K562 (cell line): ENCODE measurements at regions not wholly inside any gene's neighbourhood (a gene's known extent, or its start where the extent isn't known, plus 50 kb on each side); places are given as distances from the start of the nearest gene placed in this dataset.
A peak's percentile ranks its signal among the peaks of the same experiment; 100 is the strongest.
"Not testable (repeated sequence)": the region's sequence is repeated elsewhere in the genome, so short reads cannot be mapped to it uniquely, and the experiment has no call there.

Experiments used
- ATAC-seq: fragments of 200-7000 bp; cut with Tn5 transposase; 3 replicates; pipeline ENCODE4 v1.9.1; 2020; ENCODE audit warnings: moderate library complexity
- BruUV-seq: library from RNA; stranded (reverse); fragments of 400-500 nt; replicated peaks from 2 replicates; lab custom pipeline; 2021; lab: Mats Ljungman, UMichigan
- CTCF ChIA-PET: fragments of 300-600 bp; formaldehyde crosslinking; extraction: SDS; loops from one replicate; lab custom pipeline; 2021; ENCODE audit warnings: low intra/inter-chr PET ratio; lab: Yijun Ruan, JAX
- POLR2A ChIA-PET: fragments of 300-600, 350-650 bp; sonication (Branson Sonifier 250); formaldehyde crosslinking; extraction: SDS; loops from one replicate; lab custom pipeline; 2021; ENCODE audit warnings: antibody characterized with exemption, inconsistent platforms; lab: Yijun Ruan, JAX
- DNase-seq, 4 experiments: peaks; one replicate each; pipeline versions ENCODE4 v3.0.0 to v3.0.0-alpha.2; 2011 to 2018; ENCODE audit warnings: low spot score in 3 of 4, mixed read lengths in 3 of 4; ENCODE audit errors: extremely low read depth in 1 of 4
- FAIRE-seq: peaks from 2 replicates; lab custom pipeline; 2011; peaks lifted over from hg19 to GRCh38; lab: Jason Lieb, UNC
- H2AFZ ChIP-seq: 2 replicates; pipeline ENCODE4 v1.6.0; 2011; ENCODE audit warnings: low read depth, low read length, control low read depth, inconsistent platforms
- H3K27ac ChIP-seq: fragments of 200-600 bp; 3 replicates; pipeline ENCODE4 v1.8.0; 2011; ENCODE audit warnings: low read depth, mild to moderate bottlenecking, control low read depth, inconsistent platforms, low read length, moderate library complexity, mixed read lengths; ENCODE audit errors: extremely low read depth
- H3K27me3 ChIP-seq, 2 experiments: fragments of 300-600 bp in 1 of 2; 2 replicates in 1 of 2; 3 replicates in 1 of 2; pipeline versions ENCODE4 v1.6.0 to v1.8.0; 2011; ENCODE audit warnings: inconsistent platforms in 2 of 2, low read length in 2 of 2, mild to moderate bottlenecking in 1 of 2, mixed read lengths in 1 of 2, moderate library complexity in 1 of 2; ENCODE audit not compliant: control insufficient read depth in 2 of 2, insufficient read depth in 2 of 2
- H3K36me3 ChIP-seq: fragments of 300-600 bp; 3 replicates; pipeline ENCODE4 v1.8.0; 2011; ENCODE audit warnings: mild to moderate bottlenecking, low read length, inconsistent platforms; ENCODE audit not compliant: control insufficient read depth, insufficient read depth
- H3K4me1 ChIP-seq, 2 experiments: fragments of 200-600 bp in 1 of 2; replicated peaks in 1 of 2; 2 replicates in 1 of 2; 3 replicates in 1 of 2; pipeline versions ENCODE4 v1.5.1 to v1.8.0; 2011; ENCODE audit warnings: inconsistent platforms in 2 of 2, low read length in 2 of 2, mild to moderate bottlenecking in 1 of 2, mixed read lengths in 1 of 2, moderate library complexity in 1 of 2; ENCODE audit not compliant: control insufficient read depth in 2 of 2, insufficient read depth in 2 of 2
- H3K4me2 ChIP-seq: 2 replicates; pipeline ENCODE4 v1.6.1; 2011; ENCODE audit warnings: low read length, control low read depth, inconsistent platforms, mixed read lengths; ENCODE audit not compliant: insufficient read depth
- H3K4me3 ChIP-seq: fragments of 200-600 bp; sonication (generic), shearing (Covaris generic); 2 replicates; pipeline ENCODE4 v1.5.1; 2016; ENCODE audit warnings: control low read depth, inconsistent platforms
- H3K79me2 ChIP-seq: fragments of 200-600 bp; 3 replicates; pipeline ENCODE4 v1.8.0; 2011; ENCODE audit warnings: low read length, inconsistent platforms; ENCODE audit not compliant: control insufficient read depth, insufficient read depth
- H3K9ac ChIP-seq, 2 experiments: 2 replicates each; pipeline versions ENCODE4 v1.6.0 to v1.6.1; 2011; ENCODE audit warnings: low read depth in 2 of 2, low read length in 2 of 2, control low read depth in 1 of 2, inconsistent platforms in 1 of 2, mild to moderate bottlenecking in 1 of 2, mixed read lengths in 1 of 2; ENCODE audit not compliant: insufficient read depth in 1 of 2
- H3K9me1 ChIP-seq: one replicate; pipeline ENCODE4 v1.6.0; 2011; ENCODE audit warnings: inconsistent platforms, mild to moderate bottlenecking, low read length, moderate library complexity; ENCODE audit not compliant: control insufficient read depth, insufficient read depth
- H3K9me3 ChIP-seq: replicated peaks from 2 replicates; pipeline ENCODE4 v1.5.1; 2011; ENCODE audit warnings: low read depth, low read length, inconsistent platforms; ENCODE audit not compliant: control insufficient read depth, insufficient read depth
- H4K20me1 ChIP-seq: replicated peaks from 2 replicates; pipeline ENCODE4 v1.6.1; 2011; ENCODE audit warnings: low read length, inconsistent platforms, mixed read lengths; ENCODE audit not compliant: control insufficient read depth, insufficient read depth
- BCOR ChIP-seq: fragments of 450-650 bp; IDR thresholded peaks from 2 replicates; pipeline ENCODE4 v1.6.1; 2016
- CBFA2T2 ChIP-seq: fragments of 450-650 bp; conservative IDR thresholded peaks from 2 replicates; pipeline ENCODE4 v1.6.1; 2017; ENCODE audit warnings: mild to moderate bottlenecking
- ETV6 ChIP-seq, 3 experiments: fragments of 150-350 bp in 1 of 3; sonication (generic) in 1 of 3; formaldehyde crosslinking in 1 of 3; IDR thresholded peaks; 2 replicates each; pipeline versions ENCODE4 v1.6.1 to v1.8.0; 2014 to 2022; ENCODE audit warnings: borderline replicate concordance in 2 of 3, low read depth in 2 of 3, antibody characterized with exemption in 1 of 3, low read length in 1 of 3, mild to moderate bottlenecking in 1 of 3, missing genetic modification reagents in 1 of 3
- MAFG ChIP-seq: fragments of 450-650 bp; conservative IDR thresholded peaks from 2 replicates; pipeline ENCODE4 v1.6.1; 2016; ENCODE audit warnings: missing genetic modification characterization, missing compliant biosample characterization
- NFRKB ChIP-seq: fragments of 450-650 bp; IDR thresholded peaks from 2 replicates; pipeline ENCODE4 v1.6.1; 2016; ENCODE audit warnings: low read depth
- NUFIP1 ChIP-seq: fragments of 450-650 bp; IDR thresholded peaks from 2 replicates; pipeline ENCODE4 v1.6.1; 2018; ENCODE audit not compliant: partially characterized antibody
- PHF8 ChIP-seq: fragments of 200-600 bp; sonication (generic); IDR thresholded peaks from 2 replicates; pipeline ENCODE4 v1.6.1; 2012; ENCODE audit warnings: mixed run types, mild to moderate bottlenecking, inconsistent platforms, low read length, moderate library complexity, borderline replicate concordance
- TAL1 ChIP-seq: fragments of 450-650 bp; IDR thresholded peaks from 2 replicates; pipeline ENCODE4 v1.6.1; 2016; ENCODE audit warnings: mild to moderate bottlenecking
- UBTF ChIP-seq, 2 experiments: IDR thresholded peaks; 2 replicates each; pipeline ENCODE4 v1.6.1; 2012; ENCODE audit warnings: improper control_type of control experiment in 2 of 2, low read depth in 2 of 2, low read length in 2 of 2, borderline replicate concordance in 1 of 2
- ZNF274 ChIP-seq: IDR thresholded peaks from 2 replicates; pipeline ENCODE4 v1.6.1; 2011; ENCODE audit warnings: low read depth, mild to moderate bottlenecking, low read length, moderate library complexity, borderline replicate concordance
- ZNF589 ChIP-seq: fragments of 200-800 bp; sonication (Bioruptor generic); IDR thresholded peaks from 2 replicates; pipeline ENCODE4 v1.6.1; 2016; ENCODE audit warnings: low read depth, missing genetic modification characterization, missing compliant biosample characterization
- WGBS: fragments of 100-300 bp; shearing (Covaris generic); methylation state at CpG from one replicate; pipeline ENCODE4 v1.1.6; 2016; ENCODE audit warnings: low coverage, mixed read lengths; ENCODE audit not compliant: insufficient coverage; ENCODE audit errors: missing lambda C conversion rate; 5-methylcytosine and 5-hydroxymethylcytosine counted together
- in situ Hi-C: fragments of 300-500 bp; cut with MboI; formaldehyde crosslinking; loops from 4 replicates; pipeline ENCODE4 v1.15.0; 2018; ENCODE audit warnings: inconsistent platforms, mixed read lengths
- intact Hi-C: fragments of 100-400 bp; cut with micrococcal nuclease; formaldehyde crosslinking; loops from 2 replicates; pipeline ENCODE4 v1.14.2; 2022
- TF ChIP-seq, protein P1 (sequence below), 2 experiments: fragments of 450-650 bp; IDR thresholded peaks; 2 replicates each; pipeline ENCODE4 v1.6.1; 2018; ENCODE audit warnings: mild to moderate bottlenecking in 2 of 2, low read depth in 1 of 2; ENCODE audit not compliant: partially characterized antibody in 2 of 2

DNA sequence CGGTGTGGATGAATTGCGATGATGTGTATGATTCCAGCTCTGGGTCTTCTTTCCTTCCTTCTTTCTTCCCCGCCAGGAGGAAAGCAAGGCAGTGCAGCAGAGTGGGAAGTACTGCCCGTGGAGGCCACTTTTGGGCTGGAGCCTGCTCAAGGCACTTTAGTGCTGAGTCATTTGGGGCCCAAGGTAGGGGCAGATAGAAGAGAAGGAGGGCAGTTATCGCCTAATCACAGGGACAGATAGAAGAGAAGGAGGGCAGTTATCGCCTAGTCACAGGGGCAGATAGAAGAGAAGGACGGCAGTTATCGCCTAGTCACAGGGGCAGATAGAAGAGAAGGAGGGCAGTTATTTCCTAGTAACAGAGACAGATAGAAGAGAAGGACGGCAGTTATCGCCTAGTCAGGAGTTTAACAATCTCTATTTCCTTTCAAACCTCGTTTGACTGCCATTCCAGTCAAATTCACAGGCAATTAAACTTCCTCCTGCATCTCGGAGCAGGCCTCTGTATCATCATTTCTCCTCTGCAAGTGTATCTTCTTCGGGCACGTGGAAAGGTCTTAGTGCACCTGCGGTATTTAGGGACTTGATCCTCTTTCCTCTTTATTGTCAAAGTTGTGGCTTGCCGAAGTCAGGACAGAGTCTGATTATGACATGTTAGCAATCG, 5277.5 kb upstream of the TPTE start:
- Histone ChIP-seq H3K4me2 (peak overlapping the region; percentile 71), H3K79me2 (peaks cover 50% of the 10 kb centered on the region), H2AFZ (0 out of 2 replicates have a peak overlapping the region, but pooled peaks have one; percentile 26), H3K36me3 (peaks cover 13% of the 10 kb centered on the region), H3K27ac (peak overlapping the region; percentile 81), H3K9ac (peak overlapping the region; percentile 53 to 66), H3K4me3 (peak overlapping the region; percentile 41), H3K4me1 (peaks cover 0 to 15% of the 10 kb centered on the region in 2 experiments; a peak in 4 of 5 replicates)
- CTCF ChIA-PET; POLR2A ChIA-PET; H3K27me3 ChIP-seq; FAIRE-seq; H3K9me1 ChIP-seq; H4K20me1 ChIP-seq; BruUV-seq; H3K9me3 ChIP-seq; in situ Hi-C loops; intact Hi-C loops; TF ChIP-seq ETV6 (CRISPR knock-in tag; IDR thresholded peaks at IDR 0.05; ENCODE audit: borderline replicate concordance): not testable (repeated sequence)
- ATAC-seq (peak; percentile 99), DNase-seq (peak; percentile 57 to 86 (median 64))
- under 1% methylated on average over 13 of the region's 17 CpGs for WGBS
- peak; percentile 93 for TF ChIP-seq MAFG (tag)
- TF ChIP-seq CBFA2T2 = peak; percentile 84
- TF ChIP-seq UBTF (IDR thresholded peaks at IDR 0.05; ENCODE audit: borderline replicate concordance in 1 of 2, low read depth in 2 of 2, low read length in 2 of 2) = 0 out of 4 replicates have a peak, but pooled peaks of 1 of the 2 experiments have one; percentile 40
- TF ChIP-seq, protein P1, sequence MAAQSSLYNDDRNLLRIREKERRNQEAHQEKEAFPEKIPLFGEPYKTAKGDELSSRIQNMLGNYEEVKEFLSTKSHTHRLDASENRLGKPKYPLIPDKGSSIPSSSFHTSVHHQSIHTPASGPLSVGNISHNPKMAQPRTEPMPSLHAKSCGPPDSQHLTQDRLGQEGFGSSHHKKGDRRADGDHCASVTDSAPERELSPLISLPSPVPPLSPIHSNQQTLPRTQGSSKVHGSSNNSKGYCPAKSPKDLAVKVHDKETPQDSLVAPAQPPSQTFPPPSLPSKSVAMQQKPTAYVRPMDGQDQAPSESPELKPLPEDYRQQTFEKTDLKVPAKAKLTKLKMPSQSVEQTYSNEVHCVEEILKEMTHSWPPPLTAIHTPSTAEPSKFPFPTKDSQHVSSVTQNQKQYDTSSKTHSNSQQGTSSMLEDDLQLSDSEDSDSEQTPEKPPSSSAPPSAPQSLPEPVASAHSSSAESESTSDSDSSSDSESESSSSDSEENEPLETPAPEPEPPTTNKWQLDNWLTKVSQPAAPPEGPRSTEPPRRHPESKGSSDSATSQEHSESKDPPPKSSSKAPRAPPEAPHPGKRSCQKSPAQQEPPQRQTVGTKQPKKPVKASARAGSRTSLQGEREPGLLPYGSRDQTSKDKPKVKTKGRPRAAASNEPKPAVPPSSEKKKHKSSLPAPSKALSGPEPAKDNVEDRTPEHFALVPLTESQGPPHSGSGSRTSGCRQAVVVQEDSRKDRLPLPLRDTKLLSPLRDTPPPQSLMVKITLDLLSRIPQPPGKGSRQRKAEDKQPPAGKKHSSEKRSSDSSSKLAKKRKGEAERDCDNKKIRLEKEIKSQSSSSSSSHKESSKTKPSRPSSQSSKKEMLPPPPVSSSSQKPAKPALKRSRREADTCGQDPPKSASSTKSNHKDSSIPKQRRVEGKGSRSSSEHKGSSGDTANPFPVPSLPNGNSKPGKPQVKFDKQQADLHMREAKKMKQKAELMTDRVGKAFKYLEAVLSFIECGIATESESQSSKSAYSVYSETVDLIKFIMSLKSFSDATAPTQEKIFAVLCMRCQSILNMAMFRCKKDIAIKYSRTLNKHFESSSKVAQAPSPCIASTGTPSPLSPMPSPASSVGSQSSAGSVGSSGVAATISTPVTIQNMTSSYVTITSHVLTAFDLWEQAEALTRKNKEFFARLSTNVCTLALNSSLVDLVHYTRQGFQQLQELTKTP (IDR thresholded peaks at IDR 0.05; ENCODE audit: low read depth in 1 of 2, partially characterized antibody in 2 of 2) = peak in 1 of 2 experiments; percentile 43
- 0 out of 2 replicates have a peak, but pooled peaks have one; percentile 41 for TF ChIP-seq ZNF274
- TF ChIP-seq BCOR = 0 out of 2 replicates have a peak, but pooled peaks have one; percentile 32
- TF ChIP-seq ZNF589 (CRISPR knock-in tag) = peak; percentile 87
- TF ChIP-seq ETV6 (IDR thresholded peaks at IDR 0.05; ENCODE audit: borderline replicate concordance in 1 of 2, low read depth in 2 of 2, low read length in 1 of 2) = 0 out of 4 replicates have a peak, but pooled peaks of 1 of the 2 experiments have one; percentile 28
- TF ChIP-seq NUFIP1 = peak; percentile 56
- TF ChIP-seq NFRKB = 0 out of 2 replicates have a peak, but pooled peaks have one; percentile 34
- TF ChIP-seq PHF8 = peak; percentile 29; the same call in 1 of the 2 replicates
- TF ChIP-seq TAL1 = peak; percentile 88
